B cell (primary cell): ENCODE measurements at regions not wholly inside any gene's neighbourhood (a gene's known extent, or its start where the extent isn't known, plus 50 kb on each side); places are given as distances from the start of the nearest gene placed in this dataset.

Experiments used
- CTCF ChIP-seq: fragments of 200-600 bp; IDR thresholded peaks from one replicate; pipeline ENCODE4 v1.8.0; 2022; ENCODE audit warnings: antibody characterized with exemption, mild to moderate bottlenecking
- EZH2 ChIP-seq: IDR thresholded peaks from 2 replicates; pipeline ENCODE4 v1.6.1; 2012; ENCODE audit warnings: borderline replicate concordance, low read depth, mild to moderate bottlenecking, moderate library complexity, low read length; ENCODE audit not compliant: insufficient read depth, poor library complexity, severe bottlenecking

- no peak for TF ChIP-seq EZH2
- TF ChIP-seq CTCF: no peak
These were observed 226.9 kb upstream of the CIBAR2 start for GRCh38 chr16:85338989-85339685.
